ENCODE measurements at regions not wholly inside any gene's neighbourhood (a gene's known extent, or its start where the extent isn't known, plus 50 kb on each side); places are given as distances from the start of the nearest gene placed in this dataset.
"Not testable (repeated sequence)": the region's sequence is repeated elsewhere in the genome, so short reads cannot be mapped to it uniquely, and the experiment has no call there.

DNA sequence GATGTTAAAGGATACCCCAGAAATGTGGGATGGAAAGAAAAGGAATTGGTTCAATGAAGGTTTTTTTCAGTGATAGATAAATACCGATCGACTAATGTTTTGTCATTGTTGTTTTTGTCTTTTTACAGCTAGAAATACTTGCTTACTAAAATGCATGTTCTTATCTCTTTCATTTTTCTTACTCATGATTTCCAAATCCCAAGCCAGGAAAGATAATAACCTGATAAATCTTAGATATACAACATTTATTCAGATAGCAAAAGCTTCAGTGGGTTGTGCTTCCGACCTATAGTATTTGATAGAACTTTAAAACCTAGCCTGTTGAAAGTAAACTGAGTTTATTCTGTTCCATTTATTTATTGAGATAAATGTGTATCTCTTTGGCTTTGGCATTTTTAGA lies 187.5 kb downstream of the EDN1 start:
- DNase-seq (ENCODE audit: low read depth, low spot score), result no peak

DNA sequence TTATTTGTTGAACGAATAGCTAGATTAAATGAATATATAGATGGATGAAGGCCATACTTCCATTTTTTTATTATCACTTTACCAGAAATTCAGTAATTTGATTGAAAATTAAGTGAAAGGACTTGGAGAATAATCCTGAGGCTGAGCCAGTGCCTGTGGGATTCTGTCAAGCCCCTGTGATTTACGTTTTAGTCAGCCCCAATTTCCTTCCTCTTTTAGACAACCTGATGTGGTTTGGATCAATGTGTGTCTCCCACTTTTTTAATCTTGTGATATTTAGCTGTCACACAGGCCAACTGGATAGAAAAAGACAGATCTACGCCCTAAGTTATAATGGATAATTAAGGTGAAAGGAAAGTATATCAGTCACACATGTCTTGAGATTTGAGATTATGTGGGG lies 188.8 kb downstream of the EDN1 start:
- DNase-seq (ENCODE audit: low read depth, low spot score), result no peak

DNA sequence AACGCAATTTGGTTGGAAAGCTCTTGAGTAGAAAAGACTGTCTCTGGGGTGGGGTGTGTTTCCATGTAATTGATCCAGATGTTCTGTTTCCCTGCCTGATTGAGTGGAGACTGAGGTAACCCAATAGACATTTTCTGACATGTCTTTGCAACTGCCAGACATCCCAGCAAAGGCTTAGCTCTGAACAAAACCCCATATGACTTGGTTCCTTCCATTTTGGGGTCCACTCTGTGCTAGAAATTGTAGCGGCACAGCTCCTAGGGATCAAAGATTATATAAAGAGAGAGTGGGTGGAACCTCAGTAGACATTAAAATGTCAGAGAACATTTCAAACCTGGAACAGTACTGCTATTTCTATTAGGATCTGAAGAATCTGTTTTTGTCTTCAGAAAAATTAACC lies 189.3 kb downstream of the EDN1 start:
- no peak for DNase-seq (ENCODE audit: low read depth, low spot score)

DNA sequence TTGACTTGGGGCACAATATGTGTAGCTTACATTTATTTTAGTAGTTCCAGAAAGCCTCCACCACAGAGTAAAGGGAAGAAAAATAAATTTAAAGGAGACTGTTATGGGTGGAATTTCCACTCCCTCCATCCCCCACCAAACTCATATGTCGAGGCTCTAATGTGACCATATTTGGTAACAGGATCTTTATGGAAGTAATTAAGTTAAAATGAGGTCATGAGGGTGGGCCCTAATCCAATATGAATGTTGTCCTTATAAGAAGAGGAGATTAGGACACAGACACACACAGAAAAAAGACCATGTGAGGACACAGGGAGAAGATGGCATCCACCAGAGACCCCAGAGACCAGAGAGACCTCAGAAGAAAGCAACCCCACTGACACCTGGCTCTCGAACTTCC lies 189.7 kb downstream of the EDN1 start:
- DNase-seq (ENCODE audit: low read depth, low spot score), result no peak

DNA sequence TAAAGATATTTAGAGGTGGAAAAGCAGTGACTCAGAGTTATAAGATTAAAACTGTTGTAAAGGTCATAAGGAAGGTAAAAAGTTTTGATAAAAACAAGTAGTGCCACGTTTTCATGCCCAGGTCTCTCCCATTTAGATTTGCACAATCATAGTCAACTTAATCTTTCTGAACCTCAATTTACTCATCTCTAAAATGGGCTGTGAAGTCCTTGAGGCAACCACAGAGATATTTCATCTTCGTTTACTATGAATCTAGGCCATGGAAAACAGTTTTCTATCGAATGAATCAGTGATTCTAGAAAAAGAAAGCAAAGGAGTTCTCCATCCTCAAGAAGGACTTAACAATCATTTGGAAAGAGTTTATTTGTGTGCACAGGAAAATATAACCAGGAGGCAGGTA lies 190.2 kb downstream of the EDN1 start:
- no peak for DNase-seq (ENCODE audit: low read depth, low spot score)

DNA sequence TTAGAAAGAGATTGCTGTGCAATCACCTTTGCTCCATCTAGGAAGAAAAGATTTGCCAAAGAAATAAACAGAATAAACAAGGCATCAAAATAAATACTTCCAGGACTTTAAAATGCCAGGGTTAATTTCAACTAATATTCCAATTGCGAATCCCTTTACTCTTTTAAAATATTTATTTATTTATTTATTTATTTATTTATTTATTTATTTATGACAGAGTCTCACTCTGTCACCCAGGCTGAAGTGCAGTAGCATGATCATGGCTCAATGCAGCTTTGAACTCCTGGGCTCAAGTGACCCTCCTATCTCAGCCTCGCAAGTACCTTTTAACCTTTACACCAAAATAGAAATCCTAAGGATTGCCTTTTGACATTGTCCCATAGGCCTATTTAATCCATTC lies 191.1 kb downstream of the EDN1 start:
- no peak for DNase-seq (ENCODE audit: low read depth, low spot score)

DNA sequence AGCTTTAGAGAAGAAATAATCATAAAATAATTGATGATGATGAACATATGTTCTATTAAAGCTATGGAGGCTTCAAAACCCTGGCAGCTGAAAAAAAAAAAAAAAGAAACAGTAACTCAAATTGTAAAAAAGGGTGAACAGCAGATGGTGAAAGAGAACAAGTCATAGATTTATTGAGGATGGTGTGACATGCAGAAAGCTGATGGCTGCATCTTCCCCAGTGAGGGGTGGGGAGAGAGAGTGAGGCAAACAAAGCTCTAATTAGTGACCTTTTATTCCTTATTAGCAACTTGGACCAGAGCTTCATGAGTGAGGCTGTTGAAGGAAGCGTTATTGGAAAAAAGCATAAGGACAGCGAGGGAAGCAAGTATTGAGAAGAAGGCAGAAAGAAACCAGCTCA lies 191.7 kb downstream of the EDN1 start:
- DNase-seq (ENCODE audit: low read depth, low spot score), result no peak

DNA sequence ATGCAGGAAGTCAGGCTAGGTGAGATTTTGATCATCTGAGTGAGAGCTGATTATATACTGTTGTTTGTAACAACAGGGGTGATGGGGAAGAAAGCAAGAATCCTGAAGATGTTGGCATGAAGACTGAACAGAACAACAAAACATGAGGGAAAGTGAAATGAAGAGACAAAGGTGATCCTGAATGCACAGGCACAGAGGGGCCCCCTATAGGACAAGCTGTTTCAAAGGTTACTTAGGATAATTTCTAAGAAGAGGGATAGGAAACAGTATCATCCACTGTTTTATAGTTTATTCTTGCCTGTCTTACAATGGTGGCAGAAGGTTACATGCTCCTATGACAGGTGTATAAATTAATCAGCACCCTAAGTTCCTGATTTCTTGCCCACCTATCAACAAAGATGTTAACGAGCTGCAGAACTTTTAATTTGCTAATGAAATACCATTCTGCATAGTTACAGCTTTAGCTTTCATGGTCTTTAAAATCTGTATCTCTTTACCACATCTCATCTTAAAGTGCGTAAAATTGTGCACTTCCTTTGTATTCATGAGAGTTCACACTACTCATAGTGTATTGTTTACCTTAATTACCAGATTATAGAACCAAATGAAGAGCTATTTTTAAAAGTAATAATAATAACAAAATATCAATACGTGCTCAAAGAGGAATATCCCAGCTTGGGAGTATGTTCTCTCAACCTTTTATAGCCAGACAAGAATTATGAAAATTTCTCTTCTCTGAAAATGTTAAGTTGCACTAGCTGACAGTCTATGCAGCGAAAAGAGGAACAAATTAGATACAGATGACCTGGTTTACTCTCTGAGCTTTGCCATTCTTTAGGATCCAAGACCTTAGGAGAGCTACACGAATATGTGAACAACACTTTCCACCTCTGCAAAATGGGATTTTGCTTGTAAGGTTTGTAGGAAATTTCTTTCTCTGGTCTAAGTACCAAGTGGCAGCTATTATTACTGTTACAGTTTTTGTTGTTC lies 192.5 kb downstream of the EDN1 start:
- no peak for DNase-seq (ENCODE audit: low read depth, low spot score)

DNA sequence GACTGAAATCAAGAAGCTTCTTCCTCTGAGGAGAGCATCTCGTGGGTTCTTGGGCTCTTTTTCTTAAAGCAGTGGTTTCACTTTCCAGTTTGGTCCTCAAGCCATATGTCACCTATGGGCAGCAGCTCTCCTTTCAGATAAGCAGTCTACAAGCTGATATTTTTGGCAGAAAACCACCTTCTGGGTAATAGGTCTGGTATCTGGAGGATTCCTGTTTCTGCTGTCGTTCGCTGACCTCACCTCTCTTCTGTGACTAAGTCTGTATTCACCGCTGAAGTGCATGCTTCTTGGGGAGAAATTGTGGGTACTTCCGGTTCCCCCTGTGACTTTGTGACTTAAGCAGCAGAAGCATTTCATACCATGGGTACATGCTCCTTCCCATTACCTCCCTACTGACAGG lies 193.6 kb downstream of the EDN1 start:
- DNase-seq (ENCODE audit: low read depth, low spot score), result no peak

DNA sequence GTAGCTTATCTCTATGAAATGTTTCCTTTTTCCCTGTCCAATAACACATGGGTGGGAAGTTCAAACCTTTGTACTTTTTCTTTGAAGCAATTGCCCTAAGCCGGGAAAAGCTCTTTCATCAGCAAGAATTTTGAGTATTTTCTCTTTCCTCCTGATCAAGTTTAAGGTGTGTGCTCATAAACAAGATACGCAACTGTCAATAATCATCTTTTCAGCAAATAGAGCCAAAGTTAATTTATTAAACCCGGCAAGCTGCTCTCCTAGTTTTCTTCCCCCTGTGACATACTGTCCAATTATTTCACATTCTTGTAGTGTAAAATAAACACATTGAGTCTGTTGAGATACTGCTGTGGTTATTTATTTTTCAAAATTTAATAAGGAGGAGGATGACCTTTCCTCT lies 194.4 kb downstream of the EDN1 start:
- DNase-seq (ENCODE audit: low read depth, low spot score), result no peak

DNA sequence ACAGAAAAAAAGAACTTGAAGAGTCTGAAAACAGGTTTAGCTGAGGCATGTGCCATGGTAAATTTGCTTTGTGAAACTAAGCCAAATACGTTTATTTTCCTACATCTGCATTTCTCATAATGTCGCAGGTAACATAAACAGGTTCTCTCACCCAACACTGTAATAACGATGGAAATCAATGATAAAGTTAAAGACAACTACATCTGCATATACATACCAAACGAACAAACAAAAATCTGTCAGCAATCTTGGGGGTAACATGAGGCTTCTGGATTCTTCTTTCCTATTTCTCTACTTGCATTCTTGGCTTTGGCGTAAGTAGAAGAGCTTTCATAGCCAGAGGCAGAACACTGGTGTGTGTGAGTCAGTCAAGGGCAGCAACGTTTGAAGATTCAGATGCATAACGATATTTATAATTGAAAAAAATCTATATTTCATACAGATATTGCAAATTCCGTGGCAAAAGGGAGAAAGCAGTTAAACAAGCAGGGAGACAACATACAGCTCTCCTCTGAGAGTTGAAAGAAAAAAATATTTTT lies 195.1 kb downstream of the EDN1 start:
- no peak for DNase-seq (ENCODE audit: low read depth, low spot score)

DNA sequence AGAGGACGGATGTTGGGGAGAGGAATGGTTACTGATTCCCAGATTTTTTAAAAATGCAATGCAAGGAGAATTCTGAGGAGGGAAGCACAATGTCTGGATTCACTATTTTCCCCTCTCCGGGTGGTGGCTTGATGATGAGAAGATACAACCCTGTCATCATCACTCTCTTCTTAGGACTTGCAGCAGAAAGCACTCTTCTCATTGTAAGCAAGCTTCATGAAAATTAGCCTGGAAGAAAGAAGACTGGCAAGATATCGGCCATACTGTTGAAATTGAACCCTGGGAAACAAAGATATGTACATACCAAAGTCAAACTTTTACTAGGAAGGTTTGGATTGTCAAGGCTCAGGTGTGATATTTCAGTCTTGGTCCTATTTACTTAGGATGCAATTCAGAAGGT lies 195.7 kb downstream of the EDN1 start:
- DNase-seq (ENCODE audit: low read depth, low spot score), result no peak

DNA sequence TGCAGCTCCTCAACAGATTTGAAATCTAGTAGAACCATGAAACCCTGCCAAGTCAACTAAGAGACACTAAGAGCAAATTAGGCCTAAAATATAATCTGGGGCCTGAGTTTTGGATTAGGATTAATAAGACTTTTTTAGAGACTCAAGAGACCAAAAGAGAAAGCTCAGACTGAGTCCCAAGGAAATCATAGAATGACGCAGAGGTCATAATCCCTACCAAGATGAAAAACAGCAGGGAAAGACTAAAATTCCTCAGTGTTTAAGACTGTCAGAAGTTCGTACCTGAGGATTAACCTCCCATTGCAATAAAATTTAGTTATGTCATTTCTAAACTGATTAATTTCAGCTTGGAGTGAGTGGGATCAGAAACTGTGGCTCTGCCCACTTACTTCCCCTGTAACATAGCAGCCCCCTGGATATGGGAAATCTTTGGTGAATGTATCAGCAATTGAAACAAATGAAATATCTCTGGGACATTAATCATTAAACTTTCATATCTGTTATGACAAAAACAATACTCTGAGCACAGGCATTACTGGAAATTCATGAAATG lies 200.3 kb downstream of the EDN1 start:
- DNase-seq (ENCODE audit: low read depth, low spot score), result no peak

DNA sequence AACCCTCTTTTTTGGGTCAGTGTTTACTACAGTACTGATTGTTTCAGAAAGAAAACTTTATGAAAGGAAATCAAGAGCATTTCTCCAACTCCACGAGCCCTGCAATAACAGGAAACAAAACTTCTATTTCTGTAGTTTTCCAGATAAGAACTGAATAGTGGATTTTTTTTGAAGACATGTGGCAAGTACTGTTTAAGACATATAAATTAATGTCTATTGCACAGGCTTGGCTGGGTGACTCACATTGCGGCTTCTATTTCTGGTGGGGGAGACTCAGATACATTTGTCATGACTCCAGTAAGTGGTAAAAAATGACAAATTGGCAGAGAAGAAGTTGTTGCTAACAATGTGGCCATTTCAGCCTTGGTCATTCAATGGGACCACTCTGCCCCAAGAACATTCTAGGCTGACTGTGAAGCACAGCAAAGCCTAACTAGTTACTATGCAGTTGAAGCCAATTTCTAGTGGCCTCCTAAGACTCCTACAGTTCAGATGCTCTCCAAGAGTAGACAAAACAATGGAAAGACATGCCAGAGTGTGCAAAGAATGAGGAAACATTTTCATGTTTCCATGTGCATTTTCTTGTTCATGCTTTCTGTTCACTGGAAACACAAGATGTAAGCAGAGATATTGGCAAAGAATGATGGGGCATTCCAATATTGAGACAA lies 200.9 kb downstream of the EDN1 start:
- no peak for DNase-seq (ENCODE audit: low read depth, low spot score)

DNA sequence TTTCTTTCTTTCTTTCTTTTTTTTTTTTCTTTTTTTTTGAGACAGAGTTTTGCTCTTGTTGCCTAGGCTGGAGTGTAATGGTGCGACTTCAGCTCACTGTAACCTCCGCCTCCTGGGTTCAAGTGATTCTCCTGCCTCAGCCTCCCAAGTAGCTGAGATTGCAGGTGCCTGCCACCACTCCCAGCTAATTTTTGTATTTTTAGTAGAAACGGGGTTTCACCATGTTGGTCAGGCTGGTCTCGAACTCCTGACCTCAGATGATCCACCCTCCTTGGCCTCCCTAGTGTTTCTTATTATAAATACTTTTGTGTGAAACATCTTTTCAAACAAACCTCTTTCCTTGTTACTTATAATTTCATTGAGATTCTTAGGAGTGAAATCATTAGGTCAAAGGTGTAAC lies 202.8 kb downstream of the EDN1 start:
- DNase-seq (ENCODE audit: low read depth, low spot score), result not testable (repeated sequence)

DNA sequence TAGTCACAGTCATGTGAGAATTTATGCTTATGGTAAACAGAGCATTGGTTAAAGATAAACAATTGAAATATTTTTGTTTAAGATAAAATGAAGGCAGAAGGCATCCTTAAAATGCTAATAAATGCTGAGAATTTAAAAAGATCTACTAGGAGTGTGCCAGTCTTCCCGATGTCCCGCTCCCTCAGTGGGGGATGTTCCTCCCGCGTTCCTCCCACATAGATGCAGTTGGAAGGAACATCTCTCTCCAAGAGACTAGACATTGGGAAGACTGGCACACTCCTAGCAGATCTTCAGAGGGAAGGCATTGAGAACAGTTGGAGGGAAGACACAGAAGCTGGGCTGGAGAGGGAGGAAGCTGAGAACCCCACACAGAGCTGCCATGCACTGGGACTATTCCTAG lies 203.3 kb downstream of the EDN1 start:
- no peak for DNase-seq (ENCODE audit: low read depth, low spot score)

DNA sequence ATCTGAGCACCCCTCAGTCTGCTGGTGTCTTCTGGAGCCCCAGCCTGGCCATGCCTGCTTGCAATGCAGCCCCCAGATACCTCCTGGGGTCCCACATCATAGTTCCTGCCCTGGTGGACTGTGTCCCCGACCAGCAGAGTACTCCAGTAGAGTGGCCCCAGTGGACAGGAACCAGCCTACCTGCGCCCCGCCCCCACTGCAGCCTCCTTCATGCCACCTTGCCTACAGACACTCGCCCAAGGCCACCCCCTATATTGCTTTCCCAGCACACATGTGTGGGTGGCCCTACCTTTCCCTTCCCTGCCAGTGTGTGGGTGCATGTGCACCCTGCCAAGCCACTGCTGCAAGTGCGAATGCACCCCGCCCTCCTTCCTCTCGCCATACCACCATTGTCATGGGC lies 204.0 kb downstream of the EDN1 start:
- DNase-seq (ENCODE audit: low read depth, low spot score), result no peak

DNA sequence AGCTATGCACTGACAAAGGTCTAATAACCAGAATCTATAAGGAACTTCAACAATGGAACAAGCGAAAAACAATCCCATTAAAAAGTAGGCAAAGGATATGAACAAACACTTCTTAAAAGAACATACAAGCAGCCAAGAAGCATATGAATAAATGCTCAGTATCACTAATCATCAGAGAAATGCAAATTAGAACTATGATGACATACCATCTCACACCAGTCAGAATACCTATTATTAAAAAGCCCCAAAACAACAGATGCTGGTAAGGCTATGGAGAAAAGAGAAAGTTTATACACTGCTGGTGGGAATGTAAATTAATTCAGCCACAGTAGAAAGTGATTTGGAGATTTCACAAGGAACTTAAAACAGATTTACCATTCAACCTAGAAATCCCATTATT lies 211.8 kb downstream of the EDN1 start:
- DNase-seq (ENCODE audit: low read depth, low spot score), result no peak

DNA sequence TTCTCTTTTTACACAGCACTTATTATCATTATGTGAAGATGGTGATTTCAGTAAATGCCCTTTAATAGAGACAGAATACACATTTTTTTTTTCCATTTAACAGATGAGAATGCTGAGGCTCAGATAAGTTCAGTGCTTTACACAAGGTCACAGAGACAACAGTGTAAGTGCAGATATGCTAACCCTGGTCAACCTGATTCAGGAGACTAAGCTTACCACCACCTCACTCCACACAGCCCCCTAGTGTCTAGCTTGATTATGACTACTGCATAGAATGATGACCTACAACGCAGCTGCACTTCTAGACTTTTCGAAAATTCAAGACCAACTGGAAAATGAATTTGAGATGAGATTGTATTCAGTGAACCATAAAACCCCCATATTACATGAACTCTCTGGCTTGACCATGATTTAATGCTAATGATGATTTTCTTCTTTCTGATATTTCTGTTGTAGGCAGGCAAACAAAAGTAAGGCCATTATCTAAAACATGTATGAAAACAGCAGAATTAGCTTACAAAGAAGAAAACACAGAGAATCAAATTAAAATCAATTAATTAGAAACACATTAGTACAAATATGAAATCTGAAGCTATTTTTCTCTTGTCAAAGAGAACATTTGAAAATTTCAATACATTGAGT lies 212.1 kb upstream of the PHACTR1 start:
- DNase-seq (ENCODE audit: low read depth, low spot score), result no peak

DNA sequence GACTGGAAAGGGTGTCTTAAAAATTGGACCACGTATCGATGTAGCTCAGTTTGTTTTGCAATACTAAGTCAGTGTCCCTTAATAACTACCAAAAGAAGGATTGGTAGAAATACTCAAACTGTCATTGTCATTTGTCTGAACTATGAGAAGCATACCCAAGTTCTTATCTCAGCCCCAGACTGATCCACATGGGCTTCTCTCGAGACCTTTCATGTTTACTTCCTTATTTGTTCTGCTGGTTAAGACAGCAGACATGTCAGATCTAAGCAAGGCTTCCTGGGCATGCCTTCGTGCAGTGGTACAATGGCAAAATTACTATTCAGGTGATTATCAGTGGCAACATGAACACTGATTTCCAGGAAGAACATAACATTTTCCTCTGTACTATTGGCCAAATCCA lies 211.1 kb upstream of the PHACTR1 start:
- no peak for DNase-seq (ENCODE audit: low read depth, low spot score)

DNA sequence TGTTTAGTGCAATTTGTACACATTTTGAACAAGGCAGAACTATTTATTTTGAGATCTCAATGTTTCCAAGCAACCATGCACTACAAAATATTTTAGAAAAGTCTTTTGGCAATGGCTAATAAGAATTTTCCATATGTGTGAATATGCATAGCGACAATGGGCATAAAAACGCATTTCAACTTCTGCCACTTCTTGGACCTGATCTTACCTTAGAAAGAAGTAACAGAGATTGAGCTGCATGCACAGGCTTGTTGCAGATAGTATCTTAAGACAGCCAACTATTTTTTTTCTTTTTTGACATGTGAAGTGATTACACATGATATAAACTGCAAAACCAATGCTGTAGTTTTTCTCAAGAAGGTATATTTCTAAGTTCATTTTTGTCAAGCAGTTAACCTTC lies 210.4 kb upstream of the PHACTR1 start:
- no peak for DNase-seq (ENCODE audit: low read depth, low spot score)

DNA sequence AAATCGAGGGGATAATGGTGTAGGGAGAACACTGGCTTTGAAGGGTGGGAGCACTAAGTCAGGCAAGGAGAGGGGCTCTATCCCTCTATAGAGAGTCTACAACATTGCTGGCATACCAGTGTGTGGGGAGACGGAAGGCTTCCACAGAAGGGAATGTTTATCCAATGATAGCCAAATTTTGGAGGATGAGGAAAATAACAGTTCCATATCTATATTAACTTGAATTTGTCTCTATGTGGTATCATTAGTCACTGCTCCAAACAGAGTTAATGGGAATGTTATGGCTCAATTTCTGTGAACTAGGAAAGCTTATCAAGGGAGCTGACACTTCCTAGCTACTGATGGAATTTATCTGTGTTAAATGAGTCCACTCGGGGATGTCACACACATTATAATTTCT lies 208.9 kb upstream of the PHACTR1 start:
- no peak for DNase-seq (ENCODE audit: low read depth, low spot score)

Data from brain pericyte (primary cell).